ENCODE measurements at regions not wholly inside any gene's neighbourhood (a gene's known extent, or its start where the extent isn't known, plus 50 kb on each side); places are given as distances from the start of the nearest gene placed in this dataset.

DNA sequence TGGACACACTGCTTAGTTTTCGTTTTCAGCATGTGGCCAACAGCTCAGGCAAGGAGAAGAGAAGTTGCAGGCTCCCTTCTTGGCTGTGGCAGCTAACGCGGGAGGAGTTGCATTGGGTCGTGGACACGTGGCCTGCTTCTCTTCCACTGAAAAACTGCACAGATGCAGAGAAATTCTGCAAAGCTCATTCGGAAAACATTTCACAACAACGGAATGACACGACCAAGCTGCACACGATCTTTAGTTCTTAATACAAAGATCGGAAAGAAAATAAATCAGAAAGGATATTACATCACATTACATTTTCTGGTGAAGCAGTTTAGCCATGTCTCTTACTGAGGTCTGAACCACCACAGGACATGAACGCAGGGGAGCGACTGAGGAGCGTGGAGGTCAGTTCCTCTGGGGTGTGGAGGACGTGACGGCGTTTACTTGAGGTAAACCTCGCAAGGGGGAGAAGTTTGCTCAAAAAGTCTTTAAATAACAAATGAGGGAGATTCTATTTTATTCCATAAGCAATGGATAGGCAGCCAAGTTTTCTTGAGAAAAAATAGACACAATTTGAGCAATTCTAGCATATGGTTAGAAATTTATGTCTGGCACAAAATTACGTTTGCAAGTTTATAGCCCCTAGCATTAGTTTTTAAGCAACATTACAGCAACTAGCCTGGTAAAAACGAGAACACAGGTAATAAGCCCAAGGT is 178.3 kb downstream of the THBS2 start:
- Histone ChIP-seq H3K36me3 (no peaks in the 10 kb centered on the region), H3K4me1 (no peaks in the 10 kb centered on the region), H3K27me3 (no peaks in the 10 kb centered on the region), H3K27ac (no peak overlapping the region), H3K9me3 (no peaks in the 10 kb centered on the region), H3K4me3 (no peak overlapping the region)
- intact Hi-C loops (cut with DNase I) = no loop called here
- ATAC-seq = peak; percentile 55
- DNase-seq = no peak
- TF ChIP-seq, protein P1, sequence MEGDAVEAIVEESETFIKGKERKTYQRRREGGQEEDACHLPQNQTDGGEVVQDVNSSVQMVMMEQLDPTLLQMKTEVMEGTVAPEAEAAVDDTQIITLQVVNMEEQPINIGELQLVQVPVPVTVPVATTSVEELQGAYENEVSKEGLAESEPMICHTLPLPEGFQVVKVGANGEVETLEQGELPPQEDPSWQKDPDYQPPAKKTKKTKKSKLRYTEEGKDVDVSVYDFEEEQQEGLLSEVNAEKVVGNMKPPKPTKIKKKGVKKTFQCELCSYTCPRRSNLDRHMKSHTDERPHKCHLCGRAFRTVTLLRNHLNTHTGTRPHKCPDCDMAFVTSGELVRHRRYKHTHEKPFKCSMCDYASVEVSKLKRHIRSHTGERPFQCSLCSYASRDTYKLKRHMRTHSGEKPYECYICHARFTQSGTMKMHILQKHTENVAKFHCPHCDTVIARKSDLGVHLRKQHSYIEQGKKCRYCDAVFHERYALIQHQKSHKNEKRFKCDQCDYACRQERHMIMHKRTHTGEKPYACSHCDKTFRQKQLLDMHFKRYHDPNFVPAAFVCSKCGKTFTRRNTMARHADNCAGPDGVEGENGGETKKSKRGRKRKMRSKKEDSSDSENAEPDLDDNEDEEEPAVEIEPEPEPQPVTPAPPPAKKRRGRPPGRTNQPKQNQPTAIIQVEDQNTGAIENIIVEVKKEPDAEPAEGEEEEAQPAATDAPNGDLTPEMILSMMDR (IDR thresholded peaks at IDR 0.05) = no peak

DNA sequence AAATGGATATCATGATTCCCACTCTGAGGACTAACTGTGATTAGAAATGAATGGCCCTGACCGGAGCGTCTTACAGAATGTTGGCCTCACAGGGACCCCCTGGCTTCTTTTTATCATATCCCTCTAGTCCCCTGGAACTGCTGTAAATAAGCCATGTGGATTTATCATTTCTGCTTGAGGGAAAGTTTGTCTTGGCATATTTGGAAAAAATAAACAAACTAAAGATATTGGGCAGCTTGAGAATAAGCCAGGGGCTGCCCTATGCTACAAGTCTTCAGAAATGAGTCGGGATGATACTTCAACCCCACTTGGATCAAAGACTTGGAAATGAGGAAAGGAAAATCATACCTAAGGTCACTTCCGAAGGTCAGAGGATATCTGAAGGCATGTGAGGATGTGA is 179.1 kb downstream of the THBS2 start:
- DNase-seq = no peak
- ATAC-seq = no peak
- TF ChIP-seq, protein P1 (IDR thresholded peaks at IDR 0.05) = no peak
- no peaks in the 10 kb centered on the region for H3K4me1 ChIP-seq
- intact Hi-C loops (cut with DNase I) = no loop called here
- H3K27me3 ChIP-seq = no peaks in the 10 kb centered on the region
- peak overlapping the region; percentile 14 for H3K27ac ChIP-seq
- H3K36me3 ChIP-seq = no peaks in the 10 kb centered on the region
- H3K4me3 ChIP-seq = no peak overlapping the region
- H3K9me3 ChIP-seq = no peaks in the 10 kb centered on the region

DNA sequence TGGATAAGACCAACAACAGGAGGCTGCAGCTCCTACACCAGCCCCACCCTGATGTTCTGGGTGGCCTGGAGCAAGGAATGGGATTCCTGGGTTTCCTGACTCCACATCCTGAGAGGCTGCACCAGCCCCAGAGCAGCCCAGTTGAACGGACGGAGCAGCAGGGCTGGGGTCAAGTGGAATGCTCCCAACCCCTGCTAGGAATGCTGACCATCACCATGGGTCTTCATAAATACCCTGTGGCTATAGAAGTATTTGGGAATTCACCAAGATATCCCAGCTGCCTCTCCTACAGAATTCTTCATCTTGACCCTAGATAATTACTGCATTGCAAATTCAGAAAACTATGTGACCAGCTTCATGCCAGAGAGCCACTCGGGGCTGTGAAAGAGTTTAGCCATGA is 180.3 kb downstream of the THBS2 start:
- H3K27ac ChIP-seq = no peak overlapping the region
- no peaks in the 10 kb centered on the region for H3K4me1 ChIP-seq
- H3K36me3 ChIP-seq = no peaks in the 10 kb centered on the region
- TF ChIP-seq, protein P1 (IDR thresholded peaks at IDR 0.05) = no peak
- intact Hi-C loops (cut with DNase I) = no loop called here
- no peak for ATAC-seq
- no peak for DNase-seq
- no peaks in the 10 kb centered on the region for H3K9me3 ChIP-seq
- H3K27me3 ChIP-seq = no peaks in the 10 kb centered on the region
- no peak overlapping the region for H3K4me3 ChIP-seq

DNA sequence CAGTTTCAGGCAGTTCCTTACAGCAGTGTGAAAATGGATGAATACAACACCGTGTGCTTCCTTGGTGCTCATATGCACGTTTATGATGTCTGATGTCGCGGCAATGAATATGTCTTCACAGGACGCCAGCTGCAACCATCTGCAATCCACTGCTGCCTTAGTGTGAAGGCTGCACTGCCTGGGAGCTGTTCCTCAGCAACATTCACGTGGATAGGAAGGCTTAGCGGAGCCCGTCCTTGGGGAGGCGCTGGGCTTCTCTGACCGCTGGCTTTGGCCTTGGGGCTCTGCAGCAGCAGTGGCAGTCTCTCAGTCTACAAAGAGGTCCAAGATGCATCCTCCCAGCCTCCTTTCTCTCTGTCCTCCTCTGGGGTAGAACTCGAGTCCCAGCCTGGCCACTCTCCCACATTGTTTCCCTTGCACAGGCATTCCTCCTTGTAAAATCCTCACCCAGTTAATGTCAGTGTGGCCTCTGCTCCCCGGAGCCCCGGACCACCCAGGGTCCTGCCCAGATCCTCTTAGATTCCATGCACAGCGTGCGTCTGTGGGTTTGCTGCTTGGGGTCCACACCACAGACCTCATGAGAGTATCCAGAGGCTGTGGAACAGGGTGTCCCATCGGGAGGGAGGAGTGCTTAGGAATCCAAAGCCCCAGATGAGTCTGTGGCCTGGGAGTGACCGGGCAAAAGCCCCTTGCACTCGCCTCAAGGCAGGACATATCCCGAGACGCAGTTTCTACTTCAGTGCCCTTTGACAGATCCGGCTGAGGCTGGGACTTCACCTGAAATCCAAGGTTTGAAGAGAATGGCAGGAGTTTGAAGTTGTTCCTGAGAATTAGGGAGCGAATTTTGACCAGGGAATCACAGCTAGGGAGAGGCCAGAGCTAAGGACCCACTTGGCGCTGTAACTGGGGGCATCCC is 181.3 kb downstream of the THBS2 start:
- Histone ChIP-seq H3K27me3 (no peaks in the 10 kb centered on the region), H3K9me3 (no peaks in the 10 kb centered on the region), H3K27ac (no peak overlapping the region), H3K4me1 (no peaks in the 10 kb centered on the region), H3K4me3 (no peak overlapping the region), H3K36me3 (no peaks in the 10 kb centered on the region)
- no peak for DNase-seq
- intact Hi-C loops (cut with DNase I) = no loop called here
- ATAC-seq = no peak
- TF ChIP-seq, protein P1 (IDR thresholded peaks at IDR 0.05) = no peak

DNA sequence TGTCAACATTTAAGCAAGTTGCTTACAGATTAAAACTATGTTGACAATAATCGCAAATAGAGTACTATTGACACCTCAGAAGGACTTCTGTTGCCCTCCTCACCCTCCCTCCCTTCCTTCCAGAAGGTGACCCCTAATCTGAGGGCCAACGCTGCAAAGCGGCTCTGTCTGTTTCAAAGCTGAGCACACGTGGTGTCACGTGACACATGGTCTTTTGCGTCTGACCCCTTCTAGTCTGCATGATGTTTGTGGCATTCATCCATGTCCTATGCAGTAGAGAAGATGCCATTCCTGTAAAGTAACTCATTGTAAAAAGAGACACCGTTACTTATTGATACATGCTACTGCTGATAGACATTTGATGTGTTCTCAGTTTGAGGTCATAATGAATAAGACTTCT is 182.3 kb downstream of the THBS2 start:
- no peaks in the 10 kb centered on the region for H3K9me3 ChIP-seq
- intact Hi-C loops (cut with DNase I) = no loop called here
- DNase-seq (no peak), ATAC-seq (no peak)
- H3K27me3 ChIP-seq = no peaks in the 10 kb centered on the region
- H3K27ac ChIP-seq = no peak overlapping the region
- no peak overlapping the region for H3K4me3 ChIP-seq
- H3K4me1 ChIP-seq = no peaks in the 10 kb centered on the region
- TF ChIP-seq, protein P1 (IDR thresholded peaks at IDR 0.05) = no peak
- no peaks in the 10 kb centered on the region for H3K36me3 ChIP-seq
